DMS53 (cell line): ENCODE measurements at regions not wholly inside any gene's neighbourhood (a gene's known extent, or its start where the extent isn't known, plus 50 kb on each side); places are given as distances from the start of the nearest gene placed in this dataset.
"Not testable (repeated sequence)": the region's sequence is repeated elsewhere in the genome, so short reads cannot be mapped to it uniquely, and the experiment has no call there.

ENCODE experiments used
- DNase-seq: peaks from one replicate; lab custom pipeline; 2025; lab: John Stamatoyannopoulos, UW

GRCh38 chr5:1748271-1748670, 51.4 kb downstream of the MRPL36 start:
- DNase-seq = no peak

DNA sequence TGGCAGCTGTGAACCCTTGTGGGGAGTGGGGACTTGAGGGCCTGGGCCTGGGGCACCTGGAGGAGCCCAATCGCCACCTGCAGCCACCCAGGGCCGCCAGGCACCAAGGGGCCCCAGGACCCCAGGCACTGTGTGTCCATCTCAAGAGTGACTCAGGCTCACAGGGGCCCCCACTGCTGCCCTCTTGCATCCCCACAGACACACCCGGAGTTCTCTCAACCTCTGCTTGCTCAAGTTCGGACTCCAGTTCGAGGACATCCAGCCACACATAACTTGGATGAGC, 51.9 kb downstream of the MRPL36 start:
- no peak for DNase-seq

DNA sequence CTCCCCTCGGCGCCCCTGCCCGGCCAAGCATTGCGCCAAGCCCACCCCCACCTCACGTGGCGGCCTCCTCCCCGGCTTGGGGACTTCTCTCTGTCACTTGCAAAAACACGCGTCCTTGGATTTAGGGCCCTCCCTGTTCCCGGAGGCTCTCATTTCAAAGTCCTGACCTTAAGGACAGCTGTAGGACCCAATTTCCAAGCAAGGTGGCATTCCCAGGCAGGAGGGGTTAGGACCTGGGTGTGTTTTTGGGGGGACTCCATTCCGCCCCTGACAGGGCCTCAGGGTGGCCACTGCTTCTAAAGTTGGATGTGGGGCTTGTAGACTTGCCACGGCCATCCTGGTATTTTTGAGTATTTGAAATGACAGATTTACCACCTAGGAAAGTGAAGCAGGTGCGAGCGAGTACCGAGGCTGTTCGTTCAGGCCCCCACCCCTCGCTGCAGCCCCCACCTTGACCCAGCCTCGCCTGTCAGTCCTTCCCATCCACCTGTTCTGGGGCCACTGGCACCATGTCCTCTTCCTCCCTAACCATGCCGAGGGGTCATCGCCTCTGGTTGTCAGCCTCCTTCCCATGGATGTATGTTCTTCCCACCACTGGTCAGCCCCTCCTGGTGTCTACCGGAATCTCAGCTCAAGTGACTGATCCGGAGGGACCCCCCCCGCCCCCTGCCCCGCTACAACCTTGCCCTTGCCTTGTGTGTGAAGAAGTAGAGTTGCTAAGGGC, 52.4 kb downstream of the MRPL36 start:
- no peak for DNase-seq

- peak; percentile 63 for DNase-seq
These were observed 53.1 kb downstream of the MRPL36 start for GRCh38 chr5:1746371-1747078.

DNA sequence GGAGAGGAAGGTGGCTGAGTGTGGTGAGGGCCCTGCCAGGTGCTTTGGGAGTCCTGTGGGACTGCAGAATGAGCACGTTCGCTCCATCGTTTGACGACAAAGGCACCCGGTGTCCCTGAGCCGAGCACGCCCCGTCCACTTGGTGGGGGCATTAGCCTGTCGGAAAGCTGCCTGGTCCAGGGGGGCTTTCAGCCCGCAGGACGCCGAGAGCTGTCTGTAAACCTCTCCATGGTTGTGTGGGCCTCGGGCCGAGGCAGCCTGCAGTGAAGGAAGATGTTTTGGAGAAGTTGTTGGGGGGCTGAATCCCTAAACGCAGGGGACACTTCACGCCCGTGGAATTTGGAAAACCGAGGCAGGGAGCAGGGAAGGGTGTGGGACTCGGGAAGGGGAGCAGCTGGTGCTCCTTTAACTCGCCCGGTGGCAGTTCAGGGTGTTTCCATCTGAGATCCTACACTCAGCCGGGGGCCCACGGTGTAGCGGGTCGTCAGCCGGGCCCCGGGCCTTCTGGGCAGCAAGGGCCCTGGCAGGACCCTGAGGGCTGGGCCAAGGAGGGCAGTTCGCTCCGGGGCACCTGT, 53.8 kb downstream of the MRPL36 start:
- DNase-seq = no peak

- DNase-seq = no peak
These were observed 54.4 kb downstream of the MRPL36 start for GRCh38 chr5:1745123-1745795.

- no peak for DNase-seq
These were observed 55.1 kb downstream of the MRPL36 start for GRCh38 chr5:1744393-1745122.

DNA sequence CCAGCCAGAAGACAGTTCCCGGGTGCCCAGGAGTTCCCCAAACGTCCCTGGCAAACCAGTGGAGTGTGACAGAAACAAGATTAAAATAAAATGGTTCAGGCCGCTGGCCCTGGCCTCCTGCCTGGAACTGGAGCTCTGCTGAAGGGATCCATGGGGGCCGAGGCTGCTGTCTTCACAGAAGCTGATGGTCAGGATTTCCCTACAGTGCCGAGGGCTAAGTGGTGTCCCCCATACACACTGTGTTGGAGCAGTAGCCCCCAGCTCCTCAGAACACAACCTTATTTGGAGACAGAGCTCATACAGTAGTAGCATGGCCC, 55.9 kb downstream of the MRPL36 start:
- no peak for DNase-seq

GRCh38 chr5:1743061-1743768, 56.4 kb downstream of the MRPL36 start:
- no peak for DNase-seq

DNA sequence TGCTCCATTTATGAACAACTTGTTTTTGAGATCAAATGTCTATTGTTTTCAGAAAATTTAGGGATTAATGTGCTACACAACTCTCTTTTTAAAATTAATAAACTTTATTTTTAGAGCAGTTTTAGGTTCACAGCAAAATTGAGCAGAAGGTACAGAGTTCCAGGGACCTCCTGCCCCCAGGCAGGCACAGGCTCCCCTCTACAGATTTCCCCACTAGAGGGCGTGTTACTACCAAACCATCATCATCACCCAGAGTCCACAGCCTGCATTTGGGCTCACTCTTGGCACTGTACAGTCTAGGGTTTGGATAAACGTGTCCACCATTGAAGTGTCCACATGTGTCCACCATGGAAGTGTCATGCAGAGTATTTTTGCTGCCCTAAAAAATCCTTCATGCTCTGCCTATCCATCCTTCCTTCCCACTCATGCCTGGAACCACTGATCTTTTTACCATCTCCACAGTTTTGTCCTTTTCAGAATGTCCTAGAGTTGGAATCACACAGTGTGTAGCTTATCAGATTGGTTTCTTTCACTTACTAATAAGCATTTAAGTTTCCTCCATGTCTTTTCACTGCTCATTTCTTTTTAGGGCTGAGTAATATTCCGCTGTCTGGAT, 61.7 kb downstream of the MRPL36 start:
- peak; percentile 51 for DNase-seq

DNA sequence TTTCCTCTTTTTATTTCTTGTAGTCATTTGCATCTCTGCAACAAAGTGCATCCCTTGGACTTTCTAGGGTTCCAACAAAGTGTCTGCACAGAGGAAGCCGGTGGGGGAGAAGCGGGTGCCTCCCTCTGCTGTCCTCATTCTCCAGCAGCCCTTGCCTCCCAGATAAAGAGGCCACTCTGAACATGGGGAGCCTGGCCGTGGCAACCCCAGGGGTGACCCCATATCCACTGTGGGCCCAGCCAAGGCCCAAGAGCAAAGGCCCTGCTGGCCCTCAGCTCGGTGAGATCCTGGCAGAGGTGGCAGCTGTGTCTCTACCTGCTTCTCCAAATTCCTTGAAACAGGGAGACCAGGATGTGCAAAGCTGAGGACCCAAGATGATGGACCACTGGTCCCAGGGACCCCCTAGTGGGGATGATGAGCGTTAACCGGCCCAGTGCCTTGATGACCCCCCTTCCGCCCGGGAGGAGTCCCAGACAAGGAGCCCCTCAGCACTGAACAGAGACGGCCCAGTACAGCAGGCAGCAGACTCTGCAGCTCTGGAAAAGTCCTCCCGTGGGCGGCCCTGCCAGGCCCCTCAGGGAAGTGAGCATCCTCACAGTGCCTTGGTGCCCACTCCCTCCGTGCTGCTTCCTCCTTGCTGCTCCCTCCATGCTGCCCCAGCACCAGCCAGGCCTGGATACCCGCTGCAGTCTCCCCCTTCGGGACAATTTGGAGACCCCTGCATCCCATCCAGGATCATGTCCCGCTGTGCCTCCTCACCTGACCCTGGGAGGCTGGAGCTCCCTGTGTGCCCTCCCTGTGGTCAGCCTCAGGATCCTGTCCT, 62.5 kb downstream of the MRPL36 start:
- no peak for DNase-seq

DNA sequence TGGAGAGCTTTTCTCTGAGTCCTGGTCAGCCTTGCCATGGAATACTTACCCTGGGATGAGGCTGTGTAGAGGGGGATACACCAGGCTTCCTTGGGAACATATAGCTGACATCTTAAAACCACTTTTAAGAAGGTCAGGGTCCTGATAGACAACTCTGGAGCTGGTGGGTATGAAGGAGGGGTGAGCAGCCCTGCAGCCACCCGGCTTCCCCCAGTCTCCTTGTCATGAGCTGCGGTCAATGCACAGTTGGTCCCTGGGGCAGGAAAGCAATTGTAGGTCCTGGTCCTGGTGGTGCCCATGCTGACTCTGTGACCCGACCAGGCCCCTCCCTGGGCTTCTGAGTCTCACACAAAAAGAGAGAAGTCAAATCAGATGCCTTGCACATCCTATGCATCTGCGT, 63.6 kb downstream of the MRPL36 start:
- no peak for DNase-seq

DNA sequence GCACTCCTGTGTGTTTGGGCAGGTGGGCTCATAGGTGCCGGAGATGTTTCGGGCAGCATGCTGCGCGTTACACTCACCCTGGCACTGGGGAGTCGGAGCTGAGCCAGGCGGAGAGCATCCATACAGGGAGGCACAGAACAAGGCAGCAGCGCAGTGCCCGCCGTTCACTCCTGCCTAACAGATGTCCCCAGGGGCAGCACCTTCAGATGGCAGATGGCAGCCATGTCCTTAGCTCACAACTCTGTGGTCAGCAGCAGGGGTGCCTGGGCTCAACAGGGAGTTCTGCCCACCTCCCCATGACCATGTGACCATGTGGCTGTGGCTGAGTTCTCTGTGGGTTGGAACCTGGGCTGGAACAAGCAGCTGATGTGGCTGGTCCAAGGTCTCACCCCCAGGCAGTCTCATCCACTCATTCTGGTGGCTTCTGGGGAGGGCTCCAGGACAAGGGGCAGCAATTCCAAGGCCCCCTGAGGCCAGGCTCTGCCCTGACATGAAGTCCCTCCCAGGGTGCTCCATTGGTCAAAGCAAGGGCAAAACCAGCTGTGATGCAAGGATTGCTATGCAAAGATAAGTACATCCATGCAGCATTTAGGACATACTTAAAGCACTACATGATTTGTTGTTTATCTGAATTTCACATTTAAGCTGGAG, 64.2 kb downstream of the MRPL36 start:
- no peak for DNase-seq

GRCh38 chr5:1734908-1735289, 64.7 kb downstream of the MRPL36 start:
- DNase-seq = no peak

DNA sequence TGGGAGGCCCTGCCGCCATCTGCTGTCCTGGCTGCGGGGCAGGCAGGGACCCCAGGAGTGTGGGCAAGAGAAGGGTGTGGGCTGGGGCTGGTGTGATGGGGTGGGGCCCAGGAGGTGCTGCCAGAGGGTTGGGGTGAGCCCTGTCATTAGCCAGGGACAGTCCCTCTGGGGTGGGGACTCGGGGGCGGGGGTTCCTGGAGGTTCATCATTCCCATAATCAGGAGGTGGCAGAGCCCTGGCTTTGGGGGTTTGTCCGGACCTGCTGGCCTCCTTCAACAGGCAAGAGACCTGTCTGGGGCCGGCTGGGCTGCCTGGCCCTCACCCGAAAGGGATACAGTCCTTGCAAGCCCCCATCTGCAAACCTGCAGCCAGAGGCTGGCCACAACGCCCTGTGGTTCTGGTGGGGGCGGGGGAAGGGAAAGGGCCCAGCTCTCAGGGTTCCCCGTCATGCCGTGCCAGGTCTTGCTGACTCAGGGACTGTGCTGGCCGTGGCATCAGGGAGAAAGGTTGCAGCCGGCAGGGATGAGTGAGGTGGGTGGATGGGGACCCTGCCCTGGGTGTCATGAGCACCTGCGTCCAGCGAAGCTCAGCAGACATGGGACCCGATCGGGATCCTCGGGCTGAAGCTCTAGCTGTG, 65.2 kb downstream of the MRPL36 start:
- no peak for DNase-seq

DNA sequence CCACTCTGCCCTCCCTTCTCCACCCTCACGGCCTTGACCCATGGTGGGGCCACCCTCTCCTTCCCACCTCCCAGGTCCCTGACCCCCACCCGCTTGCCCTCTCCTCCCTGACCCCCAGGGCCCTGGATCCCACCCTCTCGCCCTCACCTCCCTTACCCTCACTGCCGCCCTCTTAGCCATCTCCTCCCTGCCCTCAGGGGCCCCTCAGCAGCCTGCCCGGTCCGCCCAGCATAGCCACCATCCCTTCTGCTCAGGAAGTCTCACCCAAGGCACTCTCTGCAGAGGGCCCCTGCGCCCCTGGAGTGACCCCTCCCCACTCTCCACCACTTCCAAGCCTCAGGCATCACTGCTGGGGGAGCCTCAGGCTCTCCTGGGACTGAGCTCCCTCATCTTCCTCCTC, 66.3 kb downstream of the MRPL36 start:
- DNase-seq = no peak

- no peak for DNase-seq
These were observed 66.7 kb downstream of the MRPL36 start for GRCh38 chr5:1732945-1733344.

GRCh38 chr5:1732238-1732941, 67.2 kb downstream of the MRPL36 start:
- no peak for DNase-seq

GRCh38 chr5:1731855-1732237, 67.8 kb downstream of the MRPL36 start:
- not testable (repeated sequence) for DNase-seq
